T-helper 1 cell treated with Interleukin-12 subunit alpha and Interleukin-12 subunit beta and Interleukin-4 antibody, amounts not matched to agents 30 ng/mL and 1 ng/mL, for 36 hours (primary cell): ENCODE measurements at regions not wholly inside any gene's neighbourhood (a gene's known extent, or its start where the extent isn't known, plus 50 kb on each side); places are given as distances from the start of the nearest gene placed in this dataset.

Experiments used
- intact Hi-C: fragments of 100-400 bp; cut with micrococcal nuclease; formaldehyde crosslinking; loops from one replicate; pipeline ENCODE4 v1.15.1; 2024

DNA sequence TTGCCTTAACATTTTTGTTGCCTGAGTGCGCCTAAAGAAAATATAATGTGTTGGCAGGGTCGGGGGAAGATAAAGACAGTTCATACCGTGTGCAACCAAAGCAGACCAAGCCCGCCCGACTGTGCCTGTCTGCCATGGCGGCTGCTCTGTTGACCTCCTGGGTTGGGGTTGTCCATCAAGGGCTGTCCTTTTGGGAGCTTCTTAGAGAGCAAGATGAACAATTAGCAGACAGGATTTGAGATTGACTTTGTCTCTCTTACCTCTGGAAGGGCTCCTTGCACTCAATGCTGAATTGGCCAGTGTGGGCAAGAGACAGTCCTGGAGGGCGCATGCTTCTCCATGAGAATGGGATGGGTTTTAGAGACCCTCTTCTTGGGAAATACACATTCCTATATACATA is 319.6 kb downstream of the GLRX3 start:
- intact Hi-C loops, result no loop called here

DNA sequence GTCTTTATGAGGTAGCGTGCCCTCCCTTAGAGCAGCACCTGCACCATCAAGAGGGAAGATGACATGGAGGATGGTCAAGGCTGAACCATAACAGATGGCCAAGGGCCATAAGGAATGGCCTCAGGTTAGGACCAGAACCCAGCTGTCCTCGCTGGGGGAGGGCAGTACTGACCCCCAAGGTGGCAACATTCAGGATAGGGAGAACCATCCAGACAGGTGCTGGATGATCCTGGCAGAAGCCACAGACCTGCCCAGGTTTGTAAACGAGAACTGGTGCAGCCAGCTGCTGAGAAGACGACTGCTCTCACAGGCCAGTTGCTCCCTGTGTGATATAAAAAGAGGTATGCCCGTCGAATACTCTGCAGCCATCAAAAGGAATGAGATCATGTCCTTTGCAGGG is 320.4 kb downstream of the GLRX3 start:
- intact Hi-C loops, result no loop called here

DNA sequence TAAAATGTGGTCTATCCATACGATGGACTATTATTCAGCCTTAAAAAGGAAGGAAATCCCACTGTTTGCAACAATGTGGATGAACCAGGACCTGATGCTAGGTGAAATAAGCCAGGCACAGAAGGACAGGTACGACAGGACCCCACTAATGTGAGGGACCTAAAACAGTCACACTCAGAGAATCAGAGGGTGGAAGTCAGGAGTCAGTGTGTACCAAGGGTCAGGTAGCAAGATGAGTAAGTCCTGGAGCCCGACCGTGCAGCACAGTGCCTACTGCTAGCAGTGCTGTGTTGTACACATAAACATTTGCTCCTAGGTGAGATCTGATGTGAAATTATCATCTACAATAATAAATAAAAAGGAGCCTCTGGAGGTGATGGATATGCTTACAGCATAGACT is 322.3 kb downstream of the GLRX3 start:
- intact Hi-C loops, result no loop called here

DNA sequence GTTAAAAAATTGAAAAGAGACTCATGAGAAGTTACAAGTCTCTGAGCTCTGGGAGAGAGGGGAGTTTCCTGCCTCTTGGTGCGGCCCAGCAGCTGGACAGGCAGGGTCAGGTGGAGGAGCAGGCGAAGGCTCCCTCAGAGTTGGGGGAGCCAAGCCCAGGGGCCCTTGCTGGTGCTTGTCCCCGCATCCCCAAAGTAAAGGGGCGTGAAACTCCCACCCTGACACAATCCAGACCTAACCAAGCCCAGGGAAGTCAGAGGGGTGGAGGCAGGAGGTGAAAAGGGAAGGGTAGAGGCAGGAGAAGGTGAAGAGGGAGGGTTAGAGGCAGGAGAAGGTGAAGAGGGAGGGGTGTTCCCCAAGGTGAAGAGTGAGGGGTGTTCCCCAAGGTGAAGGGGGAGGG is 322.8 kb downstream of the GLRX3 start:
- intact Hi-C loops, result no loop called here

DNA sequence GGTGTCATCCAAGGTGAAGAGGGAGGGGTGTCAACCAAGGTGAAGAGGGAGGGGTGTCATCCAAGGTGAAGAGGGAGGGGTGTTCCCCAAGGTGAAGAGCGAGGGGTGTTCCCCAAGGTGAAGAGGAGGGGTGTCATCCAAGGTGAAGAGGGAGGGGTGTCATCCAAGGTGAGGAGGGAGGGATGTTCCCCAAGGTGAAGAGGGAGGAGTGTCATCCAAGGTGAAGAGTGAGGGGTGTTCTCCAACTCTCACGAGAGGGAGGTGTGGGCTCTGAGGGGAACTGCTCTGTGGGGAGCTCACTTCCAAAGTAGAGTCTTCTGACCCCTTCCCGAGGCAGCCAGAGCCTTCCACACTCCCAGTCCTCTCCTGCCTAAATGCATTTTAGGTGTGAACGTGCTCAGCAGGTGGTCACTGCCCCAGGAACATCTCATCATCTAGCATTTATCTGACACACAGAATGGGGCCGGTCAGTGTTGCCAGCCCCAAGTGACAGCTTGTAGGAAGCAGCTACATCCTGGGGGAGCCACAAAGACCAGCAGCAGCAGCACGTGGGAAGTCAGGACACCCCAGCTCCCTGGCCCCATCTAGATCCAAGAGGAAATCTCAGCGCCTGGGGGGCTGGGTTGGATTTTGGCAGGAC is 323.8 kb downstream of the GLRX3 start:
- intact Hi-C loops, result no loop called here

DNA sequence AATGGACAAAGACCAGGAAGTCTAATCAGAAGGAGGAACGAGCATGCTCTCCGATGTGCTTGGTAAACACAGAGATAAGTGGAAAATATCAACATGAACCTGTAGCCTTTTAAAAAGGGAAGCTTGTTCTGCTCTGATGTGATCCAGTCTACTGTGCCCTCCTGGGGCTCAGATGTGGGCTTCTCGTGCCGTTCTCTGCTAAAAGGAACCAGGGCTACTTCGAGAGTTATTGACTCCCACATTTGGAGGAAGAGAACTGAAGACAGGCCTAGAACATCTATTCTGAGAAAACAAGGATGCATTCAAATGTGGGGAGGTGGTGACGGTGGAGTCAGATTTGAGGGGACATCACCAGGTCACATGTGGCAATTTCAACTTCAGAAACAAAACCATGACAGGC is 325.4 kb downstream of the GLRX3 start:
- intact Hi-C loops, result no loop called here

DNA sequence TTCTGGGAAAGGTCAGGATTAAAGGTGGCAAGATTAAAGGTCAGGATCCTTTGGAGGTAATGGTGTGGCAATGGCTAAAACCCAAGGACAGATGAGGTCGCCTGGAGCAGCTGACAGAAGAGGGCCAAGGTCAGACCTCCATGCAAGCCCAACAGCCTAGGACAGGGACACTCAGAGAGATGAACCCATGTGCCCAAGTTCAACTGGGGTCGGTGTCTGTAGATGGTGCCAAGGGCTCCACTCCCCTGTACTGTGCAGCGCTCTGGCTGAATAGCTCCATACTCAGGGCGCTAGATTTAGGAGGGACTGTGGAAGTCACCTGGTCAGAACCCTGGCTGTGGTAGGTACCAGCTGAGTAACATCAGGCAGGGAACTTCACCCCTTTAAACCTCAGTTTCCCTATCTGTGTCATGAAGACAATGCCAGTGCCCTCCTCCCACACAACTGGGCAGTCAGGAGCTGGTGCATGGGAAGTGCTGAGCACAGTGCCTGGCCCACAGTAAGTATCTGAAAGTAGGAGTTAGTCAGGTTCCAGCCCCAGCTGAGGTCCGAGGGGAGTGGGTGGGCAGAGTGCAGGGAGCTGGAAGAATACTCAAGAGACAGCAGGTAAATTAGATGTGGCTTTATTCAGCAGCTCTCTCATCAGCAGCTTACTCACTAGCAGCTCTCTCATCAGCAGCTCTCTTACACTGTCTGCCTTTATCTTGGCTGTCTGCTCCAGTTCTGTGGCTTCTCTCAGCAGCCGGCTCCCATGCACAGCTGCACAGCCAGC is 327.1 kb downstream of the GLRX3 start:
- intact Hi-C loops, result no loop called here

DNA sequence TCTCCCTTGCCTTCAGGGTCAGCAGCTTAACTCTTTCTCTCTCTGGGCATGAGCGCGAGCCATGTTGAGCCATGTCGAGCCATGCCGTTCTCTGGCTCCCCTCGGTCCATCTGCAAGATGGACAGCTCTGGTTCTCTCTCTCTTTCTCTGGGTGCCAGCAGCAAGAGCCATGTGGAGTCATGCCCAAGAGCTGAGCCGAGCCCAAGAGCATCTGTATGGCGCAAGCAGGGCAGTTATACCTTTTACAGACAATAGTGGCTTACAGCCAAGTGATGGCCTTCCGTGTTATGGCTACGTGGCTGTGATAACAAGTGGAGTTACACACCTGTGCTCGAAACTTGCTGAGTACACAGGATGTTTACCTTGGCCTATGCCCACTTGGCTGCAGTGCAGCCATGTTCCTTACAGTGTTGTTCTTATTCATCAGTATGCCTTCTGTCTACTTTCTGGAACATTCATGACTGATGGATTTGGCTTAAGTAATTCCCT is 327.7 kb downstream of the GLRX3 start:
- intact Hi-C loops, result no loop called here

DNA sequence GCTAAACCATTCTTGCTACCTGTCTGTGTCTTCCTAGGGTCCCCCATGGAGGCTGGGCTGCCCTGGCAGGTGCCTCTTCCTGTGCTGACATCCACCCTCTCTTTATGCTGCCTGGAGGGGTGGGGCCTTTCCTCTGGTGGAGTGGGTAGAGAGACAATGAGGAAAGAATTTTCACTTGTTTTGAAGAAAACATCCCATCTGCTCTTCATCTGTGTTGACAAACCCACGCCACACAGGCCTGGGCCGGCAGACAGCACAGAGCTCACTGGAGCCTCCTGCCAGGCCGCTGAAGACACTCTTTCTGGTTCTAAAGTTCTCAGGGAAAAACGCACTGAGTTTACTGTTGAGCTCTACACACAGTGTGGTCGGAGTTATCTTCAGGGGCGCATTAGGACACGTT is 328.2 kb downstream of the GLRX3 start:
- intact Hi-C loops, result no loop called here

DNA sequence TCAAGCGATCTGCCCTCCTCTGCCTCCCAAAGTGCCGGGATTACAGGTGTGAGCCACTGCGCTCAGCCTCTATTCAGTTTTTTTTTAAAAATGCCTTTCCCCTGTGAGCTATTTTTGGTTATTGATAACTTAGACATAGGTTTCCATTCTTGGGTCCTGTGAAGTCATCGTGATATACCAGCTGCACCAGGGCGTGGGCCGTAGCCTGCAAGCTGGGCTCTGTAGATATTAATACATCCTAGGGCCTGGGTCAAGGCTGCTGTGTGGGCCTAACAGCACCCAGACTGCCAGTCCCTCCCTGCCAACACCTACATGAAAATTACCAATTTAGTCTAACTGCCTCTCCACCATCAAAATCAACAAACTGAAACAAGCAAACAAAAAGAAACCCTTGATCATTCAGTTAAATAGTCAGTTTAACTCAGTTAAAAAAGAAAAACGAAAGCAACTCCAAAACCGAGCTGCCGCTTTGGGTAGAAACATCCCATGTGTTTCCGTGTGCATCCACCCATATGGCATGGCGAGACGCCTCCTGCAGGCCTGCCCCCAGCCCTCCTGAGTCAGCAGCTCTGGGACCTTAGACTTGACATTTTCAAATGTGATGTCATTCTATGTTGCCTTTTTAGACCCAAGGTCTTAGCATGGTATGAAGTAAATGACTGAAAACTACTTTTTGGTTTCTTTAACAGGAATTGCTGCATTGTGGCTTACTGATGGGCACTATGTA is 330.2 kb downstream of the GLRX3 start:
- intact Hi-C loops, result no loop called here

DNA sequence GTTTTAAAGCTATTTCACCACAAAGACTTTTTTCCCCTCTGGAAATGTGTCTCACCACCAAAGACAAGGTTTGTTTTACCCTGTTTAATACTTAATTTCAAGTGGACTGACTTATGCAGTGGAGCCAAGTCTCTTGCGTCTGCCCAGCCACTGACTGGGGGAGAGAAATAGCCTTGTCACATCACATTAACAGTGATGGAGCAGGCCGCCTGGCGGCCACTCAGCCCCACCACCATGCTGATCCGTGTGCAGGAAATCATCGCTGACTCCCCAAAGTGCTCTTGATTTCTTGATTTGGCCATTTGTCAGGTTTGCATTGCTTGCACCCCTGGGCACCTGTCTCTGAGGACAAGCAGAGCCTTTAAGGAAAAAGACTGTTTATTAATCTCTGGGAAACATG is 334.1 kb downstream of the GLRX3 start:
- intact Hi-C loops, result no loop called here

DNA sequence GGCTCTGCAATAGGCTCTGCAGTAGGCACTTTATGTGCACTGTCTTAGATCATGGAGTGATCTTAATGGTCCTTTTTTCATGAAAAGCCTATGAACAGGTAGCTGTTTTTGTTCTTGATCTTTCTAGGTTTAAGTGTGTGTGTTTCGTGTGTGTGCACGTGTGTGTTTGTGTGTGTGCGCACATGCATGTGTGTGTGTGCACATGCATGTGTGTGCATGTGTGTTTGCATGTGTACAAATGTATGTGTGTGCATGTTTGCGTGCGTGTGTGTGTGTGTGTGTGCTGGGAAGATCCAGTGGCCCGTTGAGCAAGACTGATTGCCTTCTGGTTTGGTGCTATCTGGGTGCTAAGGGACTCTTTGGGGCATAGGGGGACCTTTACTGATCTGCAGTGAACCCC is 334.8 kb downstream of the GLRX3 start:
- intact Hi-C loops, result no loop called here

DNA sequence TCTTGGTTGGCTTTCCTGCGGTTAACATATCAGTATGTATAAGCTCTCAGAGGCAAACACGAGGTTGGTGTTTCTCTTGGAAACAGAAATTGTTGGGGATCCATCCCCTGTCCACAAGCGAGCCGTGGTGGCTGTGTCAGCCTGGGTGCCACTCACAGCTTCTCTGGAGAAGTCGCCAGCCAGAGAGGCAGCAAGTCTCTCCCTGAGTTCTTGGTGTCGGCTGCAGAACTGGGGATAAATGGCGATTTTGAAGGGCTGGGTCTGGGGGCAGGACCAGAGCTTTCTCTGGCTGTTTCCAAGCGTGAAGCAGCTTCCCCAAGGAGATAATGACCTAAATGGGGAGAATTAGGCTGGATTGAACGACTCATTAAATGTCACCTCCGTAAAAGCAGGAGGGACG is 335.3 kb downstream of the GLRX3 start:
- intact Hi-C loops, result no loop called here

DNA sequence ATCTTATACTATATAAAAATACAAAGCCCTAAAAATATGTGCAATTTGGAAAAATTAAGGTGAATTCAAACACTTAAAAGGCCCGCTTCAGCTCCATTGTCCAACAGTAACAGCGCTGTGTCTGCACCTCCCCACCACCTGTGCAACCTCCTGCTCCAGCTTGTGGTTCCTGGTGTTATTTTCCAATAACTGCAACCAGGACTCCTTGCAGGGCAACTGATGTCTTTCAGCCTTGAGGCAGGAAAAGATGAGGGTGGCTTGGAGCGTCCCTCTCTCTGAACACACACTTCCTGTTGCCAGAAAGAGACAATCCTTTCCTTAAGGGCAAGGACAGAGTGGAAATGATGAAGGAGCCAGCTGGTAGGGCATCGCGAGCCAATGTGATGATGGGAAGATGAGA is 336.0 kb downstream of the GLRX3 start:
- intact Hi-C loops, result no loop called here

DNA sequence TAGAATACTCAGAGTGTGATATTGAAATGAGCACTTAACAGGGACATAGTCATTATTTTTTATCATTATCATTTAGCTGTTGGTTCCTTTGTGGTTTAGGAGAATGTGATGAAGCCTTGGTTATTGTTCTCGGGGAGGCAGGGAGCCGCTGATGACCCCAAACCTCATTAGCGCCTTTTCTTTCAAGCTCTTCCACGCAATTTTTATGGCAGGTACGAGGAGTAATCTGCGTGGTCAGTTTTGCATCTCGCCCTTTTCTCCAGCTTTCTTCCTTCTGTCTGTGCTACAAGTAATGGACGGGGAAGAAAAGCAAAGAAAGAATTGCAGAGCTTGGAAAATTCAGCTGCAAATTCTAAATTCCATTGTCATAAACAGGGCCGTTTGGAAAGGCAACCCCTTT is 338.4 kb downstream of the GLRX3 start:
- intact Hi-C loops, result no loop called here

DNA sequence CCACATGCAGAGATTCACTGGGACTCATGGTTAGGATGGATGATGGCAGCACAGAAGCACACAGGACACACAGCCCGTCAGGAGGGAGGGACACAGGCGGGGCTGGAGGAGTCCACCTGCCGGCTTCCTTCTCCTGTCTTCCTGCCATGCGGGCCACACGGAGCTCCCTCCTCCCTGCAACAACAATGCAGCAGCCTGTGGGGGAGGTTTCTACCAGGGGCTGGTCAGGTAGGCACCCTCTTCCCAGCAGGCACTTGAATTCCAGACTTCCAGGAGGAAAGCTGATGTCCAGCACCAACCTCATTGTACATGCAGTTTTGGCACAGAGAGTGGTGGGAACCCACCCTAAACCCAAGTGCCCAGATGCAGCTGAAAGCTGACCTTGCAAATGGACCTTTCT is 341.2 kb downstream of the GLRX3 start:
- intact Hi-C loops, result no loop called here

DNA sequence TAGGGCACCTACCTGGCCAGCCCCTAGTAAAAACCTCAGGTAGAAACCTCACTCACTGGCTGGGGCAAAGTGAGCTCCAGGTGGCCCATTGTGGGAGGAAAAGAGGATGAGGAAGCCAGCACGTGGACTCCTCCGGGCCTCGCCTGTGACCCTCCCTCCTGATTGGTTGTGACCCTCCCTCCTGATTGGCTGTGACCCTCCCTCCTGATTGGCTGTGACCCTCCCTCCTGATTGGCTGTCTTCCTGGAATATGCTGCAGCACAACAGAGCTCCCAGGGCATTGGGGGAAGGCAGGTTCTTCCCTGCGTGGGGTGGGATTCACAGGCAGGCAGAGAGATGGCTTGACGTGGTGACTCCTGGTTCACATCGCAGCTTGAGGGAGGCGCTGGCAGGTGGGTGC is 343.0 kb downstream of the GLRX3 start:
- intact Hi-C loops, result no loop called here

DNA sequence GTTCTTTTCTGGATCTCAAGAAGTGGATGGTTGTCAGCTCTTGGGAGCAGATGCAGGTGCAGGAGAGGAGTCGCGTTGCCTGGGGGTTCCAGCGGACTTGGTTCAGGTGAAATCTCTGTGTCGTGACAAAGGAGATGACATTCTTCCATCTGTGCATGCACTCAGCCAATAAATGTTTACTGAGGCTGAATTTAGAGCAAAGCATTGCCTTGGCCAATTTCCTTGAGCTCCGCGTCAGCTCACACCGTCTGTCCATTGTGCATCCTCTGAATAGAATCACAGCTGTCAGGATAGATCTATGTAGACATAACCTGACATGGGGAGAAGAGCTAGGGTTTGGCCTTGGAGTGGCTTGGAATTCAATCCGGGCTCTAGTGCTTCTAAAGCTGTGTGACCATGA is 343.7 kb downstream of the GLRX3 start:
- intact Hi-C loops, result no loop called here

DNA sequence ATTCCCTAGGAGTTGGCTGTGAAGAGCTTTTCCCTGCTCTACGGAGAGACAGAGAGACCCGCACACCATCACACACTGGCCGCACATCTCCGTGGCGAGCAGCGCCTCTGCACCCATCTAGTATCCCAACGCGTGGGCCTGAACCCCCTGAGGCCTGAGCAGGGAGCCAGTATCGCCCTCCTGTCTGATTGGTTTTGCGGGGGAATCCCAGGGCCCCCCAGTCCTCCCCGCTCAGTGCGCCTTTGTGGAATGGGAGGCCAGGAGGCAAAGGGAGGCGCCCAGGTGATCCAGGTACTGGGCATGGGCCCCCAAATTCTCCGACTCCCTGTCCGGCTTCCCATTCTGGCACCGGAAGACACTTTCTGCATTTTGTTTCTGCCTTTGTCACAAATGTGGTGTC is 344.3 kb downstream of the GLRX3 start:
- intact Hi-C loops, result no loop called here

DNA sequence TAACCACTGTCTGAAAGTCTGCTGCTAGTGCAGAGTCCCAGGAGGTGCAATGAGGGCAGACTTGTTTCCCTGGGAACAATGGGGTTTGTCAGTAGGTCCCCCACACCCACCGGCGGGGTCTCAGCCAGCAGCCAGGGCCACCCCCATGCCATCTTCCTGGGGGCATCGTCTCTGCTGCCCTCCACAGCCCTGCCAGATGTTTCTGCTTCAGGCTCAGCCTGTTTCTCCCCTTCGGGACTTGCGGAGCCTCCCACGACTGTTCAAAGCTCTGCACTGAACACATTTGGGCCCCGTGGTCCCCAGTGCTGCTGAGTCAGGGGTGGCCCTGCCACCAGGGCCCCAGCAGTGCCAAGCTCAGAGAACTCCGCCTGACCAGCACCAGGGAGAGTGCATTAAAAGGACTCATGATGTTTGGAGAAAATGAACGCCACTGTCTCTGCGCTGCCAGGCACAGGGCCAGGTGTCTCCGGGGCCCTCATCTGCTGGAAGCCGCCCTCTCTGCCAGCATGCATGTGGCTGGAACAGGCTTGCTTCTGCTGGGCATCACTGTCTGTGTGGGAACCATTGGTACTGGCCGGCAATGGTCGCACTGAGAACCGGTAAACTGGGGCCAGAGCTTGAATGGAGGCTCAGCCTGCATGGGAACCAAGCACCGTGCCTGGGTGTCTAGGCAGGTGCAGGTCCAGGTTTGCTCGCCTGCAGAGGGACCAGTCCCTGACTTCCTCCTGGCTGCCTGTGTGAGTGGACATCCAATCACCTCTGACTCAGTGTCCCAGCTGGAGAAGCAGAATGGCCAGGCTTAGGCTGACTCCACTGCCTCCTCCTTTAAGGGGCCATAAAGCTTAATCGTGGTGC is 345.1 kb downstream of the GLRX3 start:
- intact Hi-C loops, result no loop called here

DNA sequence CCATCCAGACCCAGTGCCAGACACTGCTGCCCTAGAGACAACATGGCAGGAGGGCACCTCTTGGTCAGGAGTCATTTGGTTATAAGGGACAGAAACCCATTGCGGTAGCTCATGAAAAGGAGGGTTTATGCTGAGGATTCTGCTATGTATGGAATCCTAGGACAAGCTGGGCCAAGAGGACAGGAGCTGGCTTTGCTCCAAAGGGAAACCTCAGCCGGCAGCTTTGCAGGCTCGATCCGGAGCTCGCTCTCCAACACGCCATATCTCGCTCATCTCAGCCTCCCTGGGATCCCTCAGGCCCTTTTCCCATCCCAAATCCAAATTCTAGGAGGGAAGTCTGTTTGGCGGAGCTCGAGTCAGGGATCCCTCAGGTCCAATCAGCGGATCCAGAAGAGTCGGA is 345.7 kb downstream of the GLRX3 start:
- intact Hi-C loops, result no loop called here
